ENCODE measurements at regions not wholly inside any gene's neighbourhood (a gene's known extent, or its start where the extent isn't known, plus 50 kb on each side); places are given as distances from the start of the nearest gene placed in this dataset.

DNA sequence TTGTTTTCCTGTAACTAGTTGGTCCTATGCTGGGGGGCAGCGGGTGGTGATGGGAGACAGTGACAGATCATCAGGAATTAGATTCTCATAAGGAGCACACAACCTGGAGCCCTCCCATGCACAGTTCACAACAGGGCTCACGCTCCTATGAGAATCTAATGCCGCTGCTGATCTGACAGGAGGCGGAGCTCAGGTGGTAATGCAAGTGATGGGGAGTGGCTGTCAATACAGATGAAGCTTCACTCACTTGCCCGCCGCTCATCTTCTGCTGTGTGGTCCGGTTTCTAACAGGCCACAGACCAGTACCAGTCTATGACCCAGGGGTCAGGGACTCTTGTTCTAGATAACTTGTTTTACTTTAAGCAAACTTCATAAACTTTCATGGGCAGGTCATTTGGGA is 205.3 kb upstream of the SLC14A2 start:
- DNase-seq (ENCODE audit: extremely low read depth, low read depth): no peak

DNA sequence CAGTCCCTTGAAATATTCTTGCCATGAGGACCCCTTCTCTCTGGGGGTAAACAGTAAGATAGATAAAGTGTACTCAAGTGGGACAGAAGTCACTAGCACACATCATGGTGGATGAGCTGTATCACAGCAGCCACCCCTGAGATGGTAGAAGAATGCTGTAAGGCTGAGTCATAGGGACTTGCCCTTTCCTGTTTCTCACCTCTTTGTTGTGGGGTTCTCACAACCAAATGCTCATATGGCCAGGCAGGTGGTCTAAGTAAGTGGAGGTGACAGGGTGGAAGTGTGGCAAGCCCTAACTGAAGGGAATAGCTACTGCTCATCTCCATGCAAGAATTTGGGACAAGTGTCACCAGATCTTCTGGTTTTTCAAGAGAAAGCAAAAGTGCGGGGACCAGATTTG is 202.7 kb upstream of the SLC14A2 start:
- DNase-seq (ENCODE audit: extremely low read depth, low read depth): no peak

DNA sequence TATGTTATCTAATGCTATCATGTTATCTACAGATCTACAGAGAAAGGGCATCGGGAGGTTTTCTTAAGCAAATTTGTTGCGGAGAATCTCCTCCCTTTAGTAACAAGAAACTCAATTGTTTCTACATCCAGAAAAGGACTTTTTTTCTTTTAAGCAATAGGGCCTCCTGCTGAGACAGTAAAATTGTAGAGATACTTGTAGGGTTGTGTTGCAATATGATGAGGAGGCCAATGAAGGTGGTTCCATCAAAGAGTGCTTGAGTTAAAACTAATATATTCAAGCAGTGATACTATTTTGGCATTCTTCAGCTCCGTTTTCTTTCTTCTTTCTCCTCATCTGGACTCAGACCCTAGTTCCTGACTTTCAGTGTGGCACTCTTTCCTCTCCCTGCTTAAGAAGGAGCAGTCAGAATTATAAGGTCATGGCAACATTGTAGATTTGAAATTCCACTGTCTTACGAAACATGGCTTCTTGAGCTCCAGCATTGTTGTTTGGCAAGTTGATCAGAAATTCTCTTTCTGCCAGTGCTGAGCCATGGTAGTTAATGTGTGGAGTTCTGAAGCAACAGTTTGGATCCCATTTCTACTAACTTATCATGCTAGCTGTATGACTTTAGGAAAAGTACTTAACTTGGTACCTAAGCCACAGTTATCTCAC is 202.0 kb upstream of the SLC14A2 start:
- no peak for DNase-seq (ENCODE audit: extremely low read depth, low read depth)

DNA sequence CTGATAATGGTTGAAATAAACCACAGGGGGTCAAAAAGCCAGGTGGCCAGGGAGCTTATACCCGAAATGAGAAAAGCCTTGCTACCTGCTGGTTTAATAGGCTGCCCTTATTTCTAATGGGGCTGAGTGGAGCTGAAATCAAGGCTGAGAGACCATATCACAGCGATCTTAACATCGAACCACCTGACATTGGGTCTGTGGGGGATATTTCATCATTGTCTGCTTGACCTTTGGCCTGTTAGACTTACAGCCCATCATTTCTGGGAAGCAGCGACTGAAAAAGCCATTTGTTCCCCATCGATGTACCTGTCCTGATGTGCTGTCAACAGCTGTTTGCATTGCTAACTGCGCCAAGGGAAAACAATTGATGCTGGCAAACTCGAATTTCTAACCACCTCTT is 199.7 kb upstream of the SLC14A2 start:
- no peak for DNase-seq (ENCODE audit: extremely low read depth, low read depth)

DNA sequence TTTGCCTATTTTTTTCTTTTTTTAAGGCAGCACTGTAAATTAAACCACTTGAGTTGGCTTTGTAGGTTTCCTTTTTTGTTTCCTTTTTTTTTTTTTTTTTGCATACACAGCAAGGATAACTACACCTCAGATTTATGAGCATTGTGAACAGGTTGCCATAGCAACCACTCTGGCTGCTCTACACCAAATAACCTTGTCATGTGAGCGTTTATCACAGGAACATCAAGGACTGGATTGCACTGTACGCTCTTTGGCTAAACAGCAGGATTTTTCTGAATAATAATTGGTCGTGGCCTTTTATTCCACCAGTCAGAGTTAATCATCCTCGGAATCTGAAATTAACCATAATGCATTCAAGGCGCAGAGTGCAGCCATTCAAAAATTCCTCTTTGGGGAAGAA is 199.1 kb upstream of the SLC14A2 start:
- no peak for DNase-seq (ENCODE audit: extremely low read depth, low read depth)

DNA sequence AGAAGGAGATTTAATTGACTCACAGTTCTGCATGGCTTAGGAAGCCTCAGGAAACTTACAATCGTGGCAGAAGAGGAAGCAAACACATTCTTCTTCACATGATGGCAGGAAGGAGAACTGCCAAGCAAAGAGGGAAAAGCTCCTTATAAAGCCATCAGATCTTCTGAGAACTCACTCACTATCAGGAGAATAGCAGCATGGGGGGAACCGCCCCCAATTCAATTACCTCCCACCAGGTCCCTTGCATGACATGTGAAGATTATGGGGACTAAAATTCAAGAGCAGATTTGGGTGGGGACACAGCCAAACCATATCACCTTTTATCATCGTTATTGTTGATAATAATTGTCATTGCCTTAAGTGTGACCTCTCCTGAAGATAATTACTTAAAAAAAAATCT is 197.9 kb upstream of the SLC14A2 start:
- no peak for DNase-seq (ENCODE audit: extremely low read depth, low read depth)

DNA sequence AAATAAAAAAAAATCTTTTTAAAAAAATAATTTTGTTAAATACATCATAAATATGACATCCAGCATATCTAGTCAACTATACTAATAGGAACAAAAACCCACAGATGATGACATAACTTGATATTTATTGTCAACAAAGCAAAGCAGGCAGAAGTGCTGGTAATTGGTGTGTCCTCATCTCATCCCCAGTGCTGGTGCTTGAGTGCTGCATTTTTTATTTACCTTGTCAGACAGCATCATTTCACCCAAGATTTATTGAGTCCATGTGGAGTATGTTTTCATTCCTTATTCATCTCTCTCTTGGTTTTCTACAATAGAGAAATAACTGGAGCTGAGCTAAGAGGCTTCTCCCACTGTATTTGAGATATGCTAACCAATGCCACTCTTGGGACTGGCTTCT is 191.6 kb upstream of the SLC14A2 start:
- DNase-seq (ENCODE audit: extremely low read depth, low read depth): no peak

DNA sequence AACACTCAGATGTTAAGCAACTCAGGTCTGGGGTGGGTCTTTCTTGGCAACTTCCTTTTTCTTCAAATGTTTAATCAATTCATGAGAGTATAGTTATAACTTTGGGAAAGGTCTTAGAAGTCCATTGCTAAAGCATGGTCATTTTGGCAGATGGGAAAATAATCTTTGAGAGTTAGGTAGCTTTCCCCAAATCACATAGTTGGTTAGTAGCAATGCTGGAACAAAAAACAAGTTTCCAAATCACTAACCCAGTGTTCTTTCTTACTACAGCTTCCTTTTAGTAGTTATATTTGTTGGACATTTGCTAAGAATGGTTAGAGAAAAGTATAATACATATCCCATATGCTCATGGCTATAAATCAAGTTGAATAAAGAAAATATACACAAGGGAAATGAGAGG is 185.2 kb upstream of the SLC14A2 start:
- no peak for DNase-seq (ENCODE audit: extremely low read depth, low read depth)

DNA sequence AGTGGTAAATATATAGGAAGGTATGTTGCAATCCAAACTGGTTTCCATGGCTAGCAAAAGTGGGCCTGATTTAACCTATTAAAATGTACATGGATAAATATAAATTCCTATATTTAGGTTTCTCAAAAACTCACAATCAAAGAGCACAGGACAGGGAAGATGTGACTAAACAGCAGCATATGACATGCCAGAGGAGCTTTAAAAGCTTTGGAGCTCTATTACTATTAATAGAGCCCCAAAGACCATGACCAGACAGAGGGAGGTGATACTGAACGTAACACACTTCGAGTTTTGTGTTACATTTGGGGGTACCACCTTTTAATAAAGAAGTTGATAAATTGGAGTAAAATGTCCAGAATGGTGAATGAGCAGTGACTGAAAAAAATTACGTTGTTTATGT is 179.5 kb upstream of the SLC14A2 start:
- no peak for DNase-seq (ENCODE audit: extremely low read depth, low read depth)

DNA sequence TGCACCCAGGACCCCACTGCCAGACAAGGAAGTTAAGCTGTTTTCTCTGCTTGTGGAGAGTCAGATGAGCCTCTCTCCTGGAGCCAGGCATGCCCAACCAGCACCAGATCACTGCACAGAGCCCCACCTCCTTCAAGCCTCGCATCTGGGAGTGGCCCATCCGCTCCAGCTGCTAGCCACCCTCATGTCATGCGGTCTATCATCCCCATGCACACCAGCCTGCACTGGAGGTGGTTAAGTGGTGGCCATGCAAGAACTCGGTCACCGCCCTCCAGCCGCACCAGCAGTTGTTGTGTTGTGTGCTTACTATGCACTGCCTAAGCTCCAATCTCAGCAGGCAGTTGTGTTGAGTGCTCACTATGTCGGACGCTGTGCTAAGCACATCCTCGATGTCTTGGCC is 177.9 kb upstream of the SLC14A2 start:
- DNase-seq (ENCODE audit: extremely low read depth, low read depth): no peak

DNA sequence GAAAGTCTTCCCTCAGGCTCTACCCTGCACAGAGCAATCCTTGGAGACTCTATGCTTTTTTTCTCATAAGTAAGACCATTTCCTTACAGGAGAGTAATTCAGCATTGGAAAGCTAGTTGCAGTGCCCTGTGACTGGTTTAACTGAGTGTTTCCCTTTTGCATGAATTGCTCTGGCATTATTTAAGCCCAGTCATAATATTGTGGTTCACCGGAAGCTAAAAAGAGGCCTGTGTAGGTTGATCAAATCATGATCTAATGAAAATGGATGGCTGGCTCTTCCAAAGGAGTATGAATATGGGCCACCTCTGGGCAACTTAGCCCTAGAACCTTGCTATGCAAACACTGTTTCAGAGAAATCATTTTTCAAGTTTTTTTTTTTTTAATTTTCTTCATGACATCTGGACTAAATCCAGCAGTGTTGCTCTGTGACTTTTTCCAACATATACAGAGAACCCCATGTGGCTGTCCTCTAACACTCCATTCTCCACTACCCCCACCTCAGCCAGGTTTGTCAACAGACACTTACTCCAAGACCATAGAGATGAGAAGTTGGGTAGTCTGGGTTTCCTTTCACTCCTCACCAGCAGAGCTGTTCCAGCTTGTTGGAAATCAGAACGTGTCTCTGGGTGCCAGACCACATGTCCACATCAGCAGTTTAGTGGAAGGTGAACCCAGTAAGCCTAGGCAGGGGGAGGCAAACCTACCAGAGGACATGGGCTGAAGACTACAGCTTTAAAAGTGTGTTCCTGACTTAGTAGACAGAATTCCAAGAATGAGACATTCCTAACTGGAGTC is 175.2 kb upstream of the SLC14A2 start:
- no peak for DNase-seq (ENCODE audit: extremely low read depth, low read depth)

DNA sequence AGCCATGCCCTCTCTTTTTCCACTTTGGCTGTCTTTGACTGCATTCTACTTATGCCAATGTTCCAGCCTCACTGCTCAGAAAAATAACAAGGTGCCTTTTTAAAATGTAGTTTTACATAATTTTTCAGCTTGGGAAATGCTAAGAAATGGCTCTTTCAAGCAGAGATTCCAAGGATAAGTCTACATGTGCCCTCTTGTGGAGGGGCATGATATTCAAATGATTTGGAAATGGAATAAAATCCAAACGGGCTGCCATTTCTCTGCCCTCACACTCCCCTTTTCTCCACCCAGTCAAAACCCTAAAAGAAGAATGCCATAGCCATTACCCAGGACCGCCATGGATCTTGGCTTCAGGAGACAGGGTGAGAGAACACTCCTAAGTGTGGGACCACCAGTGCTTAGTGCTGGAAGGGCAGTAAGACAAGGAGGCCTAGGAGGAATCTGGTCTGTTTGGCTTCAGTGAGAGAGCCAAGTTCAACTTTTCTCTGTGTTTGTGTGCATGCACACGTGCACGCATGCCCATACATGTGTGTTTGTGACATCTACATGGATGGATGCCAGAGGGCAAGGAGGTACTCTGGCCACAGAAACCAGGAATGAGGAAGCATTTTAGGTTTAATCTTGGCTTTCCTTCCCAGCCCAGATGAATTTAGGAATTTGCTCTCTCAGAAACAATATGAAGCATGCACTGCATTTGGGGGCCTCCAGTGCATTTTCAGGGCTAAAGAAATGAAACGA is 174.0 kb upstream of the SLC14A2 start:
- no peak for DNase-seq (ENCODE audit: extremely low read depth, low read depth)

DNA sequence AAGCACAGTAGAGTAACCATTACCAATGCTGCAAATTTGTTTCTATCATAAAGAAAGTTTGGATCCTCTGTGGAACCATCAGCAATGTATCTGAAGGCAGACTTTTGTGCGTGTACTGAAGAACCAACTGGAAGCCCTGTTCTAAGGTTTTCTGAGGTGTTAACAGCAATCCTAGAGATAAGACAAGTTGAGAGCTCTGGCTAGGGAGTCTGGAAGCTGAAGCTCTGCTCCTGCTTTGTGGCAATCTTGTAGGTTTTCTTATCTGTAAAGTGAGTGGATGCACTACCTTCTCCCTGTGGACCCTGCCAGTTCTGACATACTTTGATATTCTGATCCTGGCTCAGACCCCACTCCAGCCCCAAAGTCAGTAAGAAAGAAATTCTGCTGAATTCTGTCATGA is 171.2 kb upstream of the SLC14A2 start:
- DNase-seq (ENCODE audit: extremely low read depth, low read depth): no peak

DNA sequence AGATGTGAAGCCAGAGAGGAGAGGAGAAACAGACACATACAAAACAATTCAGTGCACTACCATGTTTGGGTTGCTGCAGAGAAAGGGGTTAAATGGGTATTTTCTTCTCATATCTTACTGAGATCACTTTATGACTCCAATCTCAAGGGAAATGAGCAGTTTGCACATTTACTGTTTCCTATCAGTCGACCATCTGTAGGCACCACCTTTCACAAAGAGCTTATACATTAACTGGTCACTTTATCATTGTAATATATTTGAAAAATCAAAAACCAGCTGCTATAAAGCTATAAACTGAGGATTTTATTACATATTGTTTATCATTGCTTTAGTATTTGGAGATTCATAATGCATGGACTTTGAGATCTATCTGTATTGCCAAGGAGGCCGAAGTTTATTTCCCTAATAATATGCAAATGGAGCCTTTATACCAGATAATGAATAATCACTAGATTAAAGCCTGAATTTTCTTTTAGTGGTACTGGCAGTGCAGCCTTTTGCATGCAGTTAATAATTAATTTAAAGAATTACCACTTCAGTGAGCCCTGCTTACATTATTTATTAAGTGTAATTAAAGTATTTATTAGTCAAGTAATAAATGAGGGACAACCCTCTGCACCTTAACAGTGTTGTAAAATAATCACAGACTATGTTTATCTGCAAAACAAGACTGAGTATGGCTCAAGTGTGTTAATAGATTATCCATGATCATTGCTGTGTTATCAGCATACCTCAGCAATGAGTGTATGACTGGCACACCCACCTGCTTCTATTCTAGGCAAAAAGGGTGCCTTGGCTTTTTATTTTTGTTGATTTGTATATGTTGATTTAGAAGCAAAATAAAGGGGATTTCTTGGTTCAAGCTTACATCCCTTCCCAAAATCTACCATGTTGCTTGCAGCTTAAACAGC is 167.7 kb upstream of the SLC14A2 start:
- DNase-seq (ENCODE audit: extremely low read depth, low read depth): no peak

DNA sequence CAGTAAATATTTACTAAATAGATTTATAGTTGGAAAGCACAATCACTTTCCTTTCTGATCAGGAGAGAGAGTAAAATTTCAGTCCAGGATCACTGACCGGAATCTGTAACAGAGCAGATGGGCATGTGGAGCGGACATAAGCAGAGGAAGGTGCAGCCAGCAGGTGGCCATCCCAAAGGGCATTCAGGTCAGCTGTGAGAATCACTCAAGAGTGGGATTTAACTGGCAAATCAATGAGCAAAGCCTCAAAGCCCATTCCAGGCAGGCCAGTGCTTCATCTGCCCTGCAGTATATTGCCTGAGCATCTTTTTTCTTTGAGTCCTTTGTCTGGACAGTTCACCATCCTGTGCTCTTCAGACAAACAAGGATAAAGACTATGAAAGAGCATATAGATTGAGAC is 166.4 kb upstream of the SLC14A2 start:
- no peak for DNase-seq (ENCODE audit: extremely low read depth, low read depth)

DNA sequence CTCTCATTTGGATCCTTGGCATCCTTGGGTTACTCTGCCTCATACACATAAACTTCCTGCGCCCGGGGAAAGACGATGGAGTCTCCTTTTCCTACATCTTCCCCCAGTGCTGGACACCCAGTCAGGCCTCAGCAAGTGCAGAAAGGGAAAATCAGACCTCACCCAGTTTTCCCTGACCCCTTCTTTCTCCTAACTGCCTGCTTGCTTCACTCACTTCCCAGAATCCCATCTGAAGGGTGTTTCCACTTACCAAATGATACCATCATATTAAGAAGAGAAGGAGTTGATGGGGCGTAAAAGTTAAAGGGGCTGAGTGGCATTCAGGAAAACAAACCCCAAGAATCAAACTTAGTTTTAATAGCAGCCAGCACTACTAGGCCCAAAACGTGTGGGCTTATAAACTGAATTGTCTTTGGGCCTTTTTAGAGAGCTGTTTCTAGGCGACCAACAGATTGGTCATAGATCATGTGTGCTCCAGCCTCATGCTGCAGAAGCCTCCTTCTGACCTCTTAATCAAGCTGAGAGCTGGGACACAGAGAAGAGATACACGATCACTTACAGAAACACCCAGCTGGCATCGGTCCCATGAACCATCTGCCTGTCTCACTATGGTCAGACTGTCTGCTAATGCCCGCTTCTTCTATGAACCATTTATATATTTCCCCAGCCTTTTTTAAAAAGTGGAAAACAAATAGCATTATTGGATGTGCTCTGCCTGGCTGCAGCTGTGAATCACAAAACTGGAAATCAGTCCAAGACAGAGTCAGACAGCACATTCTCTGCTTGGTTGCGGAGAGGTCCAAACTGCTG is 165.7 kb upstream of the SLC14A2 start:
- no peak for DNase-seq (ENCODE audit: extremely low read depth, low read depth)

DNA sequence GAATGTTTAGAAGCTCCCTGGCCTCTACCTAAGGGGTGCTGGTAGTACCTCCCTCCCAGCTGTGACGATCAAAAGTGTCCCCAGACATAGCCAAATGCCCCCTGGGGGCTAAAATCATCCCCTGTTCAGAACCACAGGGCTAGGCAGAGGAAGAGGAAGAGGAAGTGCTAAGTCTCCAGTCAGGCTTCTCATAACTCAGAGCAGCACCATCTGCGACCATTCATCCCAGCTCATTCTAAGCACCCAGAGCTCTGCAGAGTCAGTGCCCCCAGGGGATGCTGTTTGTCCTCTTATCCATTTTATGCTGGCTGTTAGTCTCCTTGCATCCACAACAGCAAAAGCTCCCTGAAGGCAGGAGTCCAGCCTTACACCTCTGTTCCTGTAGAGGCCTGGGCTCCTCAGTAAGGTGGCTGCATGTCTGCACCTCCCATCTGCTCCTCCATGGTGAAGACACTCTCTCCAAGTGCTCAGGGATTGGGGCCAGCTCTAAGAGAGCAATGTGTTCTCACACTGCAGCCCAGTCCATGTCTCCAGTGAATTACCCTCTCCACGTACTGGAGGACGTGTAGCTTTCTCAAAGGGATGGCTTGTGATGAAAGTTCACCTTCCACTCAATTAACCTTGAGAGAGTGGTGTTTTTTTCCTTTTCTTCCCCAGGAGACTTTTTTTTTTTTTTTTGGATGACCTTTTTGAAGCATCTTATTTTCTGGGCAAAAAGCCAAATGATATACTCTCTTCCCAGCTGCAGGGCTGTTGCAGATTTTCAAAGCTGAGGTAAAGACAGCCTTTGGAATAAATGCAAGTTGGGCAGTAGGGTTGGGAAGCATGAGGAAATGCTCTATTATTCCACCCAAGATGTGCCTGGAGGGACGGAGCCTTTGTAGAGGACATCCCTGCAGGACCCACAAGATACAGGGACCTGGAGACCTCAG is 158.9 kb upstream of the SLC14A2 start:
- DNase-seq (ENCODE audit: extremely low read depth, low read depth): no peak

DNA sequence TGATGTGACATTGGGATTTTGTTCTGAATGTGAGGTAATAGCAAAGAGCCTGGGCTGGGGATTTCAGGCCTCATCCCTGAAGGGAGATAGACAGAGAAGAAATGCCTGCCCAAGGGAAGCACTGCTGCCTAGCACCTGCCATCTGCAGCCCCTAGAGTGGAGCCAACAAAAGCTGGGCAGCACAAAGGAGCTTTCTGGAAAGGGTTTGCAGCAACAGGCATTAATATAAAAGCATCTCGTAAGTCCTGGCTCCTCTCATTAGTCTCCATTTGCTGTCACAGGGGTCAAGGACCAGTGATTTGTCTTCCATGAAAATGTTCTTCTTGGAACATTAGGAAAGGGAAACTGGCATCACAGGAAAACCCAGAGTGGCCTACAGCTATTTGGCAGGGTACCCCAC is 157.2 kb upstream of the SLC14A2 start:
- DNase-seq (ENCODE audit: extremely low read depth, low read depth): no peak

DNA sequence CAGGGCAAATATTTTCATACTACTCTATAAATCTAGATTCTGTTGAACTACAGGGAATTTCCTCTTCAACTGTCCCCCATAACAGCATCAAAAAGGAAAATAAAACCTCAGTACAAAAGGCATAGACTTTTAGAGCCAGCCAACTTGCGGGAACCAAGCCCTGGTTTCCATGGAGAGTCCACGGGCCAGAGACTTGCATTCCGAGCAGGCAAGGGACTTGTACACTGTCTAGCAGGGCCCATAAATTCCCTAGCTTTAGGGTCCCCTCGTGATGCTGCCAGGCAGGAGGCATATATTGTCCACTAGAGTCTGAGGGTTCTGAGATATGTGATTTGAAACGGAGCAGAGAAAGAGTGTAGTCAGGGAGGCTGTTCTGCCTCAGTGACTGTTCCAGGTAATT is 153.1 kb upstream of the SLC14A2 start:
- no peak for DNase-seq (ENCODE audit: extremely low read depth, low read depth)
